Dermis microvascular lymphatic vessel endothelial cell (primary cell): ENCODE measurements at regions not wholly inside any gene's neighbourhood (a gene's known extent, or its start where the extent isn't known, plus 50 kb on each side); places are given as distances from the start of the nearest gene placed in this dataset.
"Not testable (repeated sequence)": the region's sequence is repeated elsewhere in the genome, so short reads cannot be mapped to it uniquely, and the experiment has no call there.

Source experiments
- DNase-seq, 2 donors: peaks; one replicate each; pipeline versions ENCODE4 v3.0.0 to v3.0.0-alpha.2; 2010; ENCODE audit warnings: low read depth in 2 of 2

DNA sequence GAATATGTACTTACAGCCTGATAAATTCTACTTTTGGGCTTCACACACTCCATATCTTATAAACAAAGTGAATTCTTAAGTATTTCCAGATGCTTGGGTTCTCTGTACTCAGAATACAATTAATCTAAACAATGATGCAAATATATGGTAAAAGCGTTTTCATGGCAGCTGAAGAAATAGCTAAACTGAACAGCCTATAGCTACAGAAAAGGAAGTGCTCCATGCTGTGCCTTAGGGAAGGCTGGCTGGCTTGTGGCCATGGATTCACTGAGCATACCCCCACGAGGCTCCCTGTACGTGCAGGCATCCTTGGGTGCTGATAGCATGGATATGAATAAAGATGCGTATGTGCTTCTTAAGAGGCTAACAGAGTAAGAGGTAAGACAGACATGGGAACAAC is 264.0 kb downstream of the KLF13 start:
- DNase-seq, result no peak

DNA sequence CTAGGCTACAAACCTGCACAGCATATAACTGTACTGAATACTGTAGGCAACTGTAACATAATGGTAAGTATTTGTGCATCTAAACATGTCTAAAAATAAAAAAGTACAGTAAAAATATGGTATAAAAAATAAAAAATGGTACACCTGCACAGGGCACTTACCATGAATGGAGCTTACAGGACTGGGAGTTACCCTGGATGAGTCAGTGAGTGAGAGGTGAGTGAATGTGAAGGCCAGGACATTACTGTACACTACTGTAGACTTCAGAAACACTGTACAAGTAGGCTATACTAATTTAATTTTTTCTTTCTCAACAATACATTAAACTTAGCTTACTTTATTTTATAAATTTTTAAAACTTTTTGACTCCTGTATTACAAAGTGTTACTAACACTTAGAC is 265.3 kb downstream of the KLF13 start:
- no peak for DNase-seq

DNA sequence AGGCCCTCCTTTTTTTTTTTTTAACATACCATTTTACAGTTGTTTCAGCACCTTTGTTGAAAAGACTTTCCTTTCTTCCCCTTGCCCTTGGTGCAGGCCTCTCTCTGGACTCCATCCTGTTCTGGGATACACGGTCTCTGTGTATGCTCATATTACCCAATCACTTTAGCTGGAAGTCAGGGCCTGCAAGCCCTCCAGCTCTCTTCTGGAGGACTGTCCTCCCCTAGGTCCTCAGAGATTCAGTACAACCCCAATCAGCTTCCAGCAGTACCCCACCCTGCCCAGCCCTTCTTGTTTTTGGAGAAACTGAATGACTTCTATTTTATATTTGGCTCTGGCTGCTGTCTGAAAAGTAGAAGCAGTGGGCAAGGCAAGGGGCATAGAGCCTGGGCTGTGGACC is 270.8 kb downstream of the KLF13 start:
- DNase-seq, result no peak

DNA sequence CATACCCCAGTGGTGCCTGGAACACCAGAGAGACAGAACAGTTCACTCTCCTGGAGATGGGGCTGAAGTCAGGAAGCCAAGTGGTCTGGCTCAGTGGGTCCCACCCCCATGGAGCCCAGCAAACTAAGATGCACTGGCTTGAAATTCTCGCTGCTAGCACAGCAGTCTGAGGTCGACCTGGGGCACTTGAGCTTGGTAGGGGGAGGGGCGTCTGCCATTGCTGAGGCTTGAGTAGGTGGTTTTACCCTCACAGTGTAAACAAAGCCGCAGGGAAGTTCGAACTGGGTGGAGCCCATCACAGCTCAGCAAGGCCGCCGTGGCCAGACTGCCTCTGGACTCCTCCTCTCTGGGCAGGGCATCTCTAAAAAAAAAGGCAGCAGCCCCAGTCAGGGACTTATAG is 272.0 kb downstream of the KLF13 start:
- no peak for DNase-seq

DNA sequence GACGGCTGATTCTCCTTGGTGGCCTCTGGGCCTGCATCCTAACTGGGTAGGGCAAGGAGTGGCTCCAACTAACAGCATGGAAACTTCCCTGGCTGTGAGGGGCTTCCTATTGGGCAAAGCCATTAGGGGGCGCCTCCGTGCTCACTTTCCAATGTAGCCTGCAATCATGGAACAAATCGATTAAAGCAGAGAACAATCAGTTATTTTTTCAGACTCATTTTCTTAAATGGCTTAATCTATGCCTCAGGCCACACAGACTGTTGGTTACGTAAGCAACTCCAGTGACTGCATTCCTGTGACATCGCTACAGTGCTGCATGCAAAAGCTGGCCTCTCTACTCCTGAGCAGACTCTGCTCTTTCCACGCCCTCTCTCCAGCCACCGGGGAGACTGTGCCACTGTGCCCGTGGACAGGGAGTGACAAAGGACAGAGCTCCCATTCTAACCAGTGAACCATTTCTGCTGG is 278.9 kb downstream of the KLF13 start:
- DNase-seq, result no peak

DNA sequence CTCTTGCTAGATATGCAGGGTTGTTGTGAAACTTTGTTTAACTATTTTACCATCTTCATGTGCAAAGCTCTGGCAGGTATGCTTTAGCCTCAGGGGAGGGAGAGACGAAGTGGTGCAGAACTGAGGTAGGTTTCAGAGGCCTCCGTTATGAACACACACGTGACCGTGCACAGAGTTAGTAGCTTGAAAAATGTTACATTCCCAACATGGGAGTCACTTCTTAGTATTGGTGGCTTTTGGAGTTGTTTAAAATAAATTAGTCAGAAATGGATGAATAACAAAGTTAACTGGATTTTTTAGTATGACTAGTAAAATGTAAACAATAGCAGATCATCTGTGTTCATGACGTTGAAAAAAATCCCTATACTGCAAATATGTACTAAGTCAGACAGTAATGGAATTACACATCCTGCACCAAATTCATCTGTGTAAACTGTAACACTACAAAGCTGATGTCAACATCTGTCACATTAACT is 279.6 kb downstream of the KLF13 start:
- no peak for DNase-seq

DNA sequence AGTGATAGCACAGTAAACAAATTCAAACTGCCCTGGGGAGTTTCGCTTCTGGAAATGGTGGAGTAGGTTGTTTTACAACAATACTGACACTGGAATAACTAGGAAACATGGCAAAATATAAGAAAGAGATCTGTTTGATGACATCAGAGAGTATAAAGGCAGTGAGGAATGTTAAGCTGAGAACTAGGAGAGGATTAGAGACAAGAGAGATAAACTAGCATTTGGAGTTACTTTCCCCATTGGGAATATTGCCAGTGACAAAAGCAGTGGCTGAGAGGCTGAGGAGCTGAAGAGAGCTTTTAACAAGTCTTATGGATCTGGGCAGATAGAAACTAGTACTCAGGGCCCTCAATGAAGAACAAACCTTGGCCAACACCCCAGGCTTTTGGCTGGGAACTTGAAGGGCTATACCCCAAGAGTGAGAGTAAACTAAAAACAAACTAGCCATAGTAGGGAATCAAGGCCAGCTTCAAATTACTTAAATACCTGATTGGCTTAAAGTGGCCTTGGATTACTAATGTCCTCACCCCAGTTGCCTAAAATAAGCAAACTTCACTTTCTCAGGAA is 280.4 kb downstream of the KLF13 start:
- no peak for DNase-seq

DNA sequence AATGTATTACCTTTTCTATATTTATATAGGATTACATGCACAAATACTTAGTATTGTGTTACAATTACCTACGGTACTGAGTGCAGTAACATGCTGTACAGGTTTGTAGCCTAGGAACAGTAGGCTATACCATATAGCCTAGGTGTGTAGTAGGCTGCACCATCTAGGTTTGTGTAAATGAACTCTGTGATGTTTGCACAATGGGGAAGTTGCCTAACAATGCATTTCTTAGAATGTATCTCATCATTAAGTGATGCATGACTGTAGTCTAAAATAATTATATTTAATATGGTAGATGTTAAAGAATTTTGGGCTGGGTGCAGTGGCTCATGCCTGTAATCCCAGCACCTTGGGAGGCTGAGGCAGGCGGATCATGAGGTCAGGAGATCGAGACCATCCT is 281.0 kb downstream of the KLF13 start:
- no peak for DNase-seq

DNA sequence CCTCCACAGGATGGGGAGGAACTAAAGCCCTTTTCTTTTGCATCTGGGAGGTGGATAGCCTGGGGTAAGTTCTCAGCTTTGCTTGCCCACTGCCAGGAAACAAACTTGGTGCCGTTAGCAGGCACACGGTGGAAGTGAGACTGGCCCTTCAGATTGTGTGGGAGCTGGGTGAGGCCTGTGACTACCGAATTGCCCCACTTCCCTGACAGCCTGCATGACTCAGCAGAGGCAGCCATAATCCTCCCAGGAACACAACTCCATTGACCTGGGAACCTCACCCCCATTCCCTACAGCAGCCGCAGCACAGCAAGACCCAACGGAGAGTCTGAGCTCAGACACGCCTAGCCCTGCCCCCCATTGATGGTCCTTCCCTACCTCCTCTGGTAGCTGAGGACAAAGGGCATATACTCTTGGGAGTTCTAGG is 282.6 kb downstream of the KLF13 start:
- no peak for DNase-seq

DNA sequence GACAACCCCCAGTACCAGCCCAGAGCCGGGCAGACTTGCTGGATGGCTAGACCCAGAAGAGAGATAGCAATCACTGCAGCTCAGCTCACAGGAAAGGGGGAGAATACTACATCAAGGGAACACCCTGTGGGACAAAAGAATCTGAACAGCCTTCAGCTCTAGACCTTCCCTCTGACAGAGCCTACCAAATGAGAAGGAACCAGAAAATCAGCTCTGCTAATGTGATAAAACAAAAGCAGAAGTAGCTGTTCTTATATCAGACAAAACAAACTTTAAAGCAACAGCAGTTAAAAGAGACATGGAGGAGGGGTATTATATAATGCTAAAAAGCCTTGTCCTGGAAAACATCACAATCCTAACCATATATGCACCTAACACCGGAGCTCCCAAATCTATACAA is 283.3 kb downstream of the KLF13 start:
- DNase-seq, result no peak

DNA sequence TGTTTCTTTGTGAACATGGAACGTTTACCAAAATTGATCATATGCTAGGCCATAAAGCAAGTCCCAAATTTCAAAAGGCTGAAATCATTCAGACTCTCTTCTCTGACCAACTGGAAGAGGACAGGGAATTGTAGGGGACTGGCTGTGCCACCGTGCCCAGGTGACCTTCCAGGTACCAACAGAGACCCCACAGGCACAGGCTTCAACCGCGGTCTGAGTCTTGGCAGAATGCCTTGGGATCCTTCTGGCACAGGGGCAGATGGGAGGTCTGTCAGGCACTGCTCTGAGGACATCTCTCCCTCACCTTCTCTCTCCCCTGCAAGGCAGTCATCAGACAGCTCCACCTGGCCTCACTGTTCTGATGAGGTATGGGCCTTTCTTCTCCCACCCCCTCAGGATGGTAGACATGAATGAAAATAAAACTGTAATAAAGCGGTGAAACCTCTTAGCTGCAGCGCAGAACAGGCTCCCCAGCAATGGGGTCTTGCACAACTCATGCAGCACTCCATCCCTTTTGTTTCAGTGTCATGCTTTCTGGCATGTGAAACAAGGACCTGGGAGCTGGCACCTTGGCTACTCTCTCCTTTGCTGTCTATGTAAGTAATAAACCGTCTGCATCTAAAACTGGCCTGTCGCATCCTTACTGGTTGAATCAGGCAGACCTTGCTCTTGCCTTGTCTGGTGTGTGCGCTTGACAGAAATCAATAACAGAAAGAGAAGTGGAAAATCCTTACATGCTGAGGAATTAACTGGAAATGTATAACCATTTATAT is 289.2 kb downstream of the KLF13 start:
- DNase-seq, result no peak

DNA sequence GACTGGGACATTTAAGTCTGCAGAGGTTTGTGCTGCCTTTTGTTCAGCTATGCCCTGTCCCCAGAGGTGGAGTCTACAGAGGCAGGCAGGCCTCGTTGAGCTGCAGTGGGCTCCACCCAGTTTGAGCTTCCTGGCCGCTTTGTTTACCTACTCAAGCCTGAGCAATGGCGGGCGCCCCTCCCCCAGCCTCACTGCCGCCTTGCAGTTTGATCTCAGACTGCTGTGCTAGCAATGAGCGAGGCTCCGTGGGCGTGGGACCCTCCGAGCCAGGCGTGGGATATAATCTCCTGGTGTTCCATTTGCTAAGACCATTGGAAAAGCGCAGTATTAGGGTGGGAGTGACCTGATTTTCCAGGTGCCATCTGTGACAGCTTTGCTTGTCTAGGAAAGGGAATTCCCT is 296.7 kb downstream of the KLF13 start:
- DNase-seq, result not testable (repeated sequence)

DNA sequence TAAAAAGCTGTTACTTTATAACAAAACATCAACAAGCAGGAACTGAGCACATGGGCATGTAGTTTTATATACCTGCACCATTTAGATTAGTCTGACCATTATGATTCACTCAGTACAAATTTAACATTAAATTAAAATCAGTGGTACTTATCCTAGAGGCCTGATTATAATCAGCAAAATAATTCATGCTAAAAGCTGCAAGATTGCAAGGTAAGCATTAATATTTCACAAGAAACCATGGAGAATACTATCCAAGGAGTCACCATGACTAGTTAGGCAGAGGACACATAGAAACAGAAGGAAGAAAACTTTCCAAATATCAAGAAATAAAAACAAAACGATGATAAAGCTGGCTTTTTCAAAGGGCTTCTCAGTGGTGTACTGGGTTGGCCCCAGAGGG is 297.5 kb downstream of the KLF13 start:
- DNase-seq, result not testable (repeated sequence)

DNA sequence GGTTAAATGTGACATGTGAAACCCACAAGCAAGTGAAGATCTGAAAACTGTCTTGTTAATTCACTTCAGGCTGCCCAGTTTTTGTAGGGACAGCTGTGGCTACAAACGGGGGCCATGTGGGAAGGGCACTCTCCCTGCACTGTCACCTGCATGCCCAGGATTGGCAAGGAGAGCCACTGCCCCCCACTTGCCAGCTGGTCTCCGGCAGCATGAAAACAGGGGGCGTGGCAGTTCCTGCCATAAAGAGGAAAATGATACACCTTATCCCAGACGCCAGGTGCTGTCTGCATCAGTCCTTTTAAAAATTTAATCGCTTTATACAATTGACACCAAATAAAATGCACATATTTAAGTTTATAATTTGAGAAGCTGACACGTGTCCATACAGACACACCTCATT is 309.1 kb downstream of the KLF13 start:
- not testable (repeated sequence) for DNase-seq

DNA sequence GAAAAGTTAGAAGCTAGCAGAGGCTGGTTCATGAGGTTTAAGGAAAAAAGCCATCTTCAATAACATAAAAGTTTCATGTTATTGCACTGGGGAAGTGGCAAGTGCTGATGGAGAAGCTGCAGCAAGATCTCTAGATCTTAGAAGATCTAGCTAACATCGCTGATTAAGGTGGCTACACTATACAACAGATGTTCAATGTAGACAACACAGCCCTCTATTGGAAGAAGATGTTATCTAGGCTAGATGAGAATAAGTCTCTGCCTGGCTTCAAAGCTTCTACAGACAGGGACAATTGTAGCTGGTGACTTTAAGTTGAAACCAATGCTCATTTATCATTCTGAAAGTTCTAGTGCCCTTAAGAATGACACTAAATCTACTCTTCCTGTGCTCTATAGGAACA is 310.3 kb downstream of the KLF13 start:
- not testable (repeated sequence) for DNase-seq

DNA sequence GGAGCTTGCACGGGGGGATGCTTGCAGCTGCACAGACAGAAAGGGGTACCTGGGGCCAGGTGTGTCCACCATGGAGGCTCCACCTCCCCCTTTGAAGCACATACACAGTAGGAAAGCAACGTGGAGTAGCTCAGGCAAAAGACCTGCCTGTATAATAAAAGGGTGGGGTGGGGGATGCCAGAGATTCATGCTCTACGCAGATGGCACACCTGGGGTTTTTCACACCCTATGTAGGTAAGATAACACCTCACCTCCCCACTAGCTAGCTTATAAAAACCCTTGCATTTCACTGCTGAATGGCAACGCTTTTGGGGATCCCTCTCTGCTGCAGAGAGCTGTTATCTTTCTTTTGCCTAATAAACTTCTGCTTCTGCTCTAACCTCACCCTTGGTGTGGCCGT is 317.3 kb downstream of the KLF13 start:
- not testable (repeated sequence) for DNase-seq

DNA sequence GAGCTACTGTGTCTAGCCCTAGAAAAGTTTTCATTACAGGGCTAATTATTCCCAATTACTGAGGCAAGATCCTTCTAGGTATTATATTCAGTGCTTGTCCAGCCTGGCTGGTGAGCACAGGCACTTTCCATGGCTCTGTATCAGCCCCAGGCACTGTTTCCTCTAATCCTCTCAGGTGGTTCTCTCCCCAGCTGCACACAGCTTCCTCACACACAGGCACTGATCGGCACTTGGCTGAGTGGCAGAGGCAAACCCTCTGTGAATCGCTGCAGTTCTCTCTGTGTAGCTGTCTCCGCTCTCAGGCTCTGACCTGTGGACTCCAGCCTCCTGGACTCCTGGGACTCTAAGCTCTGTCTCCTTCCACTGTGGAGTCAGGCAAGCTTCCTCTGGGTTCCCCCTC is 318.1 kb downstream of the KLF13 start:
- DNase-seq, result not testable (repeated sequence)

DNA sequence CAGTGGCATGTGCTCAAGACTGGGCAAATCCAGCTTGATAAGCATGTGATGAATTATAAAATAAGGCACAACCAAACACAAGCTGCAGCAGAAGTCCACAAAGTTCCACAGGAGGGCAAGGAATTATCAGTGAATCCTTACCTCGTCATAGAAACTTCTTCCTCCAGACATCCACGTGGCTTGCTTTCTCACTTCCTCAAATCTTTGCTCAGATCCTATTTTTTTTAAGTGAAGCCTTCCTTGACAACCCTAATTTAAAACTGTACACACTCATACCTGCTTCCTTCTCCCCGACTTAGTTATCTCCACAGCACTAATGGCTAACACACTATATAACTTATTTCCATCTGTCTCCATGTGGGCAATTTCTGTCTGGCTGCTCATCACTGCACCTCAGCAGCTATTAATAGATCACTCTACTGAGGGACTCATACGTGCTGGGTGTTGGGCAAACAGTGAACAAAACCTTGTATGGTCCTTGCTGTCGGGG is 320.7 kb downstream of the KLF13 start:
- not testable (repeated sequence) for DNase-seq

DNA sequence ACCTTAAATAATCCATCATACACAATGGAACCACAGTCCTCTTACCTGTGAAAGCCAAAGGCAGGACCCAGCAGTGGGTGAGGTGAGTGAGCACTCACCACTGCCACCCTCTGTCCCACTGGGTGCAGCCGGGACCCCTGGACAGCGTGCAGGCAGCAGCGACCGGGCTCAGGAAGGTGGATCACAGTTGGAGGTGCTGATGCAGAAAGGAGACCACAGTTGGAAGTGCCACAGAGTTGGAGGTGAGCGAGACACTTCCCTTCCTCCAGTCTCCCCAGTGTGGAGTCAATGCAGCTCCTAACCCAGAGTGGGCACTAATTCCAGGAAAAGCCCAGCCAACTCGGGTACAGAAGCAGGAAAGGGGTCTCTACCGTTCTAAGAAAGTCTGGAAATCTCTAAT is 323.0 kb downstream of the KLF13 start:
- DNase-seq, result not testable (repeated sequence)

DNA sequence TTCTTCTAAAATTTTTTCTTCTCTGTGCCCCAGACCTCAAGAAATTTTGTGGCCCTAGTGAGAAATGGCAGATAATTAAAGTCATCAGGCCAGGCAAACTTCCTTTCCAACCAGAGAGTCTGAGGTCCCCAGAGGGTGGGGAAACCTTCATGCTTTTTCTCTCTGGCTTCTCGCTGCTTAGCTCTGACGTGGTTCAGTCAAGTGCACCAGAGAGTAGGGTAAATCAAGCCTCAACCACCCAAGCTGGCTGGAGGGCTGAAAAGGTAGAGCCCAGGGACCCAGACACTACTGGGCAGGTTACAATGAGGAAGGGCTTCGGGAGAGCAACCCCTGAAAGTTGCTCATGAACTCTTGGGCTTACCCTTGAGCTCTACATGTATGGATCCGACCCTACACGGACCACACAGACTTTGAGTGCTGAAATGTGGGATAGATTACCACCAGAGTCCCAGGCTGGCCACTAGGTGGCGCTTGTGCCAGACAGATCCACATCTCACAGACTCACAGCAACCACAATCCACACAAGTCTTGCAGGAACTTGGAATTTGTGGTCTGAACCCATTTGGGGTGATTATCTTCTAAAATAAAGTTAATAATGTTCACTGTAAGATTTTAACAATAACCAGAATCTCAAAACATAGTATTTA is 323.5 kb downstream of the KLF13 start:
- not testable (repeated sequence) for DNase-seq

DNA sequence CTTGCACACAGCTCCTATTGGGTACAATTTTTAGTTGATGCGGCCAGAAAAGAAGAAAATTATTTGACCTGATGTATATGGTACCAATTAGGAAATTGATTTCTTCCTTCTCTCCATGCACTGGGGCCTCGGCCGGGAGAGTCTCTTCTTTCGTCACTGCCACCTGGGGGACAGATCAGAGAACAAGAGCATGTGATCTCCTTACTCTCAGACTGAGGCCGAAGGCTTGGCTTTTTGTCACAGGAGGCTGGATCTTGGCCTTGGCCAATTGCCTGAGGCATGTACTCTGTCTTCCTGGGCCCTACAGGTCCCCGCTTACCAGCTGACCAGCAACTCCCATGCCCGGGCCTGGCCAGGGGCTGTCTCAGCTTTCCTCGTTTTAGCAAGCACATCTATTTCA is 330.3 kb downstream of the KLF13 start:
- not testable (repeated sequence) for DNase-seq

DNA sequence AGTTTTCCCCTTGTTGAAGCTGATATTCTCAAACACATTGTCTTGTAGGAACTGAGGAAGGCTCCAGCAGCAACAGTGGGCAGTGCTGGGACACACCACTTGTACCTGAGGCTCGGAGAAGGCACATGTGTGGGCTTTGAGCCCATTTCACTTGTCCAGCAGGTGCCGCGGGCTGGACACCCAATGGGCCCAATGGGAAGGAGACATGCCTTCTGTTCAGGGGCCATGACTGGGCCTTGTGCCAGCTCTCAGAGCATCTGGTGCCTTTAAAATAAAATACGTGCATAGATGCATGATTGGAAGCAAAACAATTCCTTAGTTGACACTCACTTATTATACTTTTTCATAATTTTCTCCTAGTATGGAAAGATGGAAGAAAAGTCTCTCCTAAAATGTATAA is 334.2 kb downstream of the KLF13 start:
- DNase-seq, result no peak
